Midbrain (tissue), 1 donor: ENCODE measurements at regions not wholly inside any gene's neighbourhood (a gene's known extent, or its start where the extent isn't known, plus 50 kb on each side); places are given as distances from the start of the nearest gene placed in this dataset.
"Not testable (repeated sequence)": the region's sequence is repeated elsewhere in the genome, so short reads cannot be mapped to it uniquely, and the experiment has no call there.

ENCODE experiments used
- DNase-seq: peaks from one replicate; lab custom pipeline; 2025; lab: John Stamatoyannopoulos, UW

- no peak for DNase-seq
Observed at GRCh38 chr17:71436479-71436878, 684.3 kb upstream of the SOX9 start.

GRCh38 chr17:71437166-71437565 lies 683.7 kb upstream of the SOX9 start:
- no peak for DNase-seq

GRCh38 chr17:71438631-71439146 lies 682.1 kb upstream of the SOX9 start:
- DNase-seq = no peak

GRCh38 chr17:71440513-71440912 lies 680.3 kb upstream of the SOX9 start:
- no peak for DNase-seq

- no peak for DNase-seq
Observed at GRCh38 chr17:71441098-71441497, 679.7 kb upstream of the SOX9 start.

- no peak for DNase-seq
Observed at GRCh38 chr17:71444078-71444477, 676.7 kb upstream of the SOX9 start.

GRCh38 chr17:71446645-71447437 lies 674.0 kb upstream of the SOX9 start:
- DNase-seq = no peak

GRCh38 chr17:71447644-71448043 lies 673.2 kb upstream of the SOX9 start:
- DNase-seq = no peak

- not testable (repeated sequence) for DNase-seq
Observed at GRCh38 chr17:71450657-71451056, 670.2 kb upstream of the SOX9 start.

GRCh38 chr17:71453876-71454422 lies 666.9 kb upstream of the SOX9 start:
- DNase-seq = no peak

- DNase-seq = no peak
Observed at GRCh38 chr17:71455219-71455618, 665.6 kb upstream of the SOX9 start.

- no peak for DNase-seq
Observed at GRCh38 chr17:71458322-71458721, 662.5 kb upstream of the SOX9 start.

GRCh38 chr17:71460943-71461342 lies 659.9 kb upstream of the SOX9 start:
- peak; percentile 46 for DNase-seq

- no peak for DNase-seq
Observed at GRCh38 chr17:71461498-71462169, 659.2 kb upstream of the SOX9 start.

GRCh38 chr17:71464241-71464640 lies 656.6 kb upstream of the SOX9 start:
- no peak for DNase-seq

GRCh38 chr17:71464751-71465150 lies 656.1 kb upstream of the SOX9 start:
- DNase-seq = no peak

GRCh38 chr17:71467719-71468118 lies 653.1 kb upstream of the SOX9 start:
- DNase-seq = no peak

- no peak for DNase-seq
Observed at GRCh38 chr17:71470062-71470461, 650.8 kb upstream of the SOX9 start.

- DNase-seq = peak; percentile 42
Observed at GRCh38 chr17:71472809-71473789, 647.7 kb upstream of the SOX9 start.

GRCh38 chr17:71477356-71477755 lies 643.5 kb upstream of the SOX9 start:
- DNase-seq = no peak

- no peak for DNase-seq
Observed at GRCh38 chr17:71480099-71480498, 640.7 kb upstream of the SOX9 start.

- DNase-seq = no peak
Observed at GRCh38 chr17:71482625-71483024, 638.2 kb upstream of the SOX9 start.
